H9 (cell line): ENCODE measurements at regions not wholly inside any gene's neighbourhood (a gene's known extent, or its start where the extent isn't known, plus 50 kb on each side); places are given as distances from the start of the nearest gene placed in this dataset.

Source experiments
- DNase-seq: peaks from one replicate; pipeline ENCODE4 v3.0.0-alpha.2; 2017
- H2AFZ ChIP-seq: one replicate; pipeline ENCODE4 v1.6.1; 2013; ENCODE audit warnings: mild to moderate bottlenecking, low read length, control low read depth, moderate library complexity
- H2AK5ac ChIP-seq: 2 replicates; pipeline ENCODE4 v1.6.1; 2013; ENCODE audit warnings: low read length, control low read depth, mixed read lengths; ENCODE audit not compliant: insufficient read length
- H2BK120ac ChIP-seq: one replicate; pipeline ENCODE4 v1.6.1; 2013; ENCODE audit warnings: low read depth, mild to moderate bottlenecking, low read length, control low read depth, inconsistent platforms; ENCODE audit not compliant: poor library complexity, severe bottlenecking
- H2BK12ac ChIP-seq: 2 replicates; pipeline ENCODE4 v1.6.1; 2013; ENCODE audit warnings: low read length, control low read depth, mixed read lengths, low read depth; ENCODE audit not compliant: insufficient read length
- H2BK15ac ChIP-seq: 2 replicates; pipeline ENCODE4 v1.6.1; 2013; ENCODE audit warnings: low read depth, low read length, control low read depth
- H2BK20ac ChIP-seq: one replicate; pipeline ENCODE4 v1.6.1; 2013; ENCODE audit warnings: low read depth, mild to moderate bottlenecking, low read length, control low read depth, inconsistent platforms; ENCODE audit not compliant: poor library complexity, severe bottlenecking
- H2BK5ac ChIP-seq: 2 replicates; pipeline ENCODE4 v1.6.1; 2013; ENCODE audit warnings: low read length, control low read depth, mixed read lengths; ENCODE audit not compliant: insufficient read length
- H3K14ac ChIP-seq: 2 replicates; pipeline ENCODE4 v1.6.1; 2013; ENCODE audit warnings: low read length, control low read depth; ENCODE audit not compliant: insufficient read depth
- H3K18ac ChIP-seq: 2 replicates; pipeline ENCODE4 v1.6.1; 2013; ENCODE audit warnings: low read depth, mild to moderate bottlenecking, mixed read lengths, low read length, control low read depth; ENCODE audit not compliant: insufficient read length
- H3K23ac ChIP-seq: 2 replicates; pipeline ENCODE4 v1.6.1; 2013; ENCODE audit warnings: low read length, control low read depth, mixed read lengths, low read depth; ENCODE audit not compliant: insufficient read length
- H3K23me2 ChIP-seq: 2 replicates; pipeline ENCODE4 v1.6.1; 2013; ENCODE audit warnings: low read depth, mild to moderate bottlenecking, mixed read lengths, low read length, control low read depth; ENCODE audit not compliant: insufficient read length, poor library complexity, severe bottlenecking
- H3K27ac ChIP-seq: 2 replicates; pipeline ENCODE4 v1.5.1; 2013; ENCODE audit warnings: low read length, control low read depth, mixed read lengths, low read depth; ENCODE audit not compliant: insufficient read length
- H3K27me3 ChIP-seq: 2 replicates; pipeline ENCODE4 v1.6.1; 2013; ENCODE audit warnings: low read length, control low read depth, inconsistent platforms; ENCODE audit not compliant: insufficient read depth
- H3K4ac ChIP-seq: 2 replicates; pipeline ENCODE4 v1.6.1; 2013; ENCODE audit warnings: low read depth, mild to moderate bottlenecking, control low read depth, inconsistent platforms, low read length, moderate library complexity
- H3K4me1 ChIP-seq: 2 replicates; pipeline ENCODE4 v1.6.1; 2013; ENCODE audit warnings: low read length, control low read depth, inconsistent platforms; ENCODE audit not compliant: insufficient read depth
- H3K4me2 ChIP-seq: 2 replicates; pipeline ENCODE4 v1.6.1; 2013; ENCODE audit warnings: low read length, control low read depth, mixed read lengths; ENCODE audit not compliant: insufficient read length, insufficient read depth
- H3K56ac ChIP-seq: 2 replicates; pipeline ENCODE4 v1.6.1; 2013; ENCODE audit warnings: low read depth, mild to moderate bottlenecking, mixed read lengths, low read length, control low read depth; ENCODE audit not compliant: insufficient read length
- H3K79me1 ChIP-seq: 2 replicates; pipeline ENCODE4 v1.6.1; 2013; ENCODE audit warnings: low read depth, mild to moderate bottlenecking, moderate library complexity, low read length, control low read depth, inconsistent platforms; ENCODE audit not compliant: insufficient read depth, poor library complexity, severe bottlenecking
- H3K79me2 ChIP-seq: 2 replicates; pipeline ENCODE4 v1.6.1; 2013; ENCODE audit warnings: low read length, control low read depth, inconsistent platforms; ENCODE audit not compliant: insufficient read depth
- H3K9ac ChIP-seq: 2 replicates; pipeline ENCODE4 v1.6.1; 2013; ENCODE audit warnings: low read length, control low read depth, mixed read lengths; ENCODE audit not compliant: insufficient read length; ENCODE audit errors: extremely low read depth
- H3K9me3 ChIP-seq: one replicate; pipeline ENCODE4 v1.6.1; 2013; ENCODE audit warnings: low read depth, low read length, inconsistent platforms; ENCODE audit not compliant: control insufficient read depth
- H3T11ph ChIP-seq: one replicate; pipeline ENCODE4 v1.6.1; 2013; ENCODE audit warnings: mild to moderate bottlenecking, low read length, control low read depth, inconsistent platforms
- H4K20me1 ChIP-seq: one replicate; pipeline ENCODE4 v1.6.1; 2013; ENCODE audit not compliant: control insufficient read depth, insufficient read length, insufficient read depth
- H4K5ac ChIP-seq: 2 replicates; pipeline ENCODE4 v1.6.1; 2013; ENCODE audit warnings: low read depth, mild to moderate bottlenecking, mixed read lengths, low read length, control low read depth; ENCODE audit not compliant: insufficient read length
- H4K8ac ChIP-seq: replicated peaks from 2 replicates; pipeline ENCODE4 v1.6.1; 2013; ENCODE audit warnings: low read length, control low read depth, mixed read lengths, low read depth; ENCODE audit not compliant: insufficient read length
- H4K91ac ChIP-seq: 2 replicates; pipeline ENCODE4 v1.6.1; 2013; ENCODE audit warnings: low read depth, mild to moderate bottlenecking, moderate library complexity, mixed read lengths, low read length, control low read depth; ENCODE audit not compliant: insufficient read length
- H3K27ac Mint-ChIP-seq, 3 experiments: 2 replicates in 2 of 3; 3 replicates in 1 of 3; pipeline ENCODE4 v1.8.0; 2020 to 2021; ENCODE audit warnings: mixed read lengths in 3 of 3, mild to moderate bottlenecking in 1 of 3, moderate library complexity in 1 of 3
- H3K27me3 Mint-ChIP-seq: 2 replicates; pipeline ENCODE4 v1.8.0; 2021; ENCODE audit warnings: low read depth, mild to moderate bottlenecking, moderate library complexity, mixed read lengths
- H3K36me3 Mint-ChIP-seq, 3 experiments: 2 replicates in 2 of 3; 3 replicates in 1 of 3; pipeline ENCODE4 v1.8.0; 2020 to 2021; ENCODE audit warnings: low read depth in 3 of 3, mixed read lengths in 3 of 3; ENCODE audit not compliant: insufficient read depth in 1 of 3
- H3K4me1 Mint-ChIP-seq, 2 experiments: 2 replicates each; pipeline ENCODE4 v1.8.0; 2020; ENCODE audit warnings: mixed read lengths in 2 of 2
- H3K4me3 Mint-ChIP-seq, 2 experiments: 2 replicates in 1 of 2; 3 replicates in 1 of 2; pipeline ENCODE4 v1.8.0; 2020 to 2021; ENCODE audit warnings: mild to moderate bottlenecking in 2 of 2, mixed read lengths in 2 of 2, moderate library complexity in 1 of 2
- H3K9me3 Mint-ChIP-seq, 2 experiments: 2 replicates in 1 of 2; 3 replicates in 1 of 2; pipeline ENCODE4 v1.8.0; 2020; ENCODE audit warnings: mild to moderate bottlenecking in 2 of 2, mixed read lengths in 2 of 2, moderate library complexity in 1 of 2
- CTCF ChIP-seq: fragments of 200-600 bp; sonication (generic); conservative IDR thresholded peaks from 3 replicates; pipeline ENCODE4 v1.8.0; 2021; ENCODE audit warnings: antibody characterized with exemption, mild to moderate bottlenecking
- WGBS: extraction: QIAGEN DNeasy Blood & Tissue Kit; methylation state at CpG from one replicate; pipeline ENCODE4 v1.1.7; 2013; ENCODE audit warnings: missing lambda C conversion rate, low lambda C conversion rate, mixed read lengths; ENCODE audit not compliant: insufficient read length; ENCODE audit errors: extremely low coverage; 5-methylcytosine and 5-hydroxymethylcytosine counted together

GRCh38 chr3:148162132-148162531, 535.6 kb upstream of the AGTR1 start:
- DNase-seq, result no peak
- Histone ChIP-seq H3K27me3 (no peaks in the 10 kb centered on the region), H3K23ac (no peak overlapping the region), H2BK15ac (no peak overlapping the region), H3K56ac (no peak overlapping the region), H2BK5ac (no peak overlapping the region), H4K20me1 (no peaks in the 10 kb centered on the region), H2AK5ac (no peak overlapping the region), H3K27ac (no peak overlapping the region), H3K14ac (no peak overlapping the region), H2AFZ (no peak overlapping the region), H4K91ac (no peak overlapping the region), H3K9me3 (no peaks in the 10 kb centered on the region), H3K9ac (no peak overlapping the region), H3K4ac (no peak overlapping the region), H3K79me2 (no peaks in the 10 kb centered on the region), H4K8ac (no peak overlapping the region), H4K5ac (no peak overlapping the region), H2BK12ac (no peak overlapping the region), H3T11ph (no peak overlapping the region), H3K18ac (no peak overlapping the region), H3K79me1 (no peaks in the 10 kb centered on the region), H2BK120ac (no peak overlapping the region), H3K23me2 (no peaks in the 10 kb centered on the region), H3K4me2 (no peak overlapping the region), H3K4me1 (no peaks in the 10 kb centered on the region), H2BK20ac (no peak overlapping the region)
- Mint-ChIP-seq H3K9me3 (peaks cover 5 to 11% of the 10 kb centered on the region in 2 experiments; a peak in 3 of 5 replicates), H3K4me1 (peaks cover 5 to 13% of the 10 kb centered on the region in 2 experiments), H3K27me3 (no peaks in the 10 kb centered on the region), H3K4me3 (no peak overlapping the region), H3K27ac (no peak overlapping the region), H3K36me3 (peaks cover 2 to 10% (median 9%) of the 10 kb centered on the region in 3 experiments; a peak in 6 of 7 replicates)
- TF ChIP-seq CTCF, result peak; percentile 50
- WGBS, result no CpG with 5 or more reads among the region's 2 CpGs
